HEK293 (cell line): ENCODE measurements at regions not wholly inside any gene's neighbourhood (a gene's known extent, or its start where the extent isn't known, plus 50 kb on each side); places are given as distances from the start of the nearest gene placed in this dataset.

Experiments used
- CTCF ChIA-PET: fragments of 350-600 bp; formaldehyde crosslinking; extraction: SDS; loops from one replicate; lab custom pipeline; 2021; ENCODE audit warnings: antibody characterized with exemption; lab: Yijun Ruan, JAX
- POLR2A ChIA-PET: fragments of 300-600 bp; formaldehyde crosslinking; extraction: SDS; loops from one replicate; lab custom pipeline; 2020; ENCODE audit warnings: antibody characterized with exemption, inconsistent platforms; lab: Yijun Ruan, JAX
- H3K27ac ChIP-seq: fragments of 200-500 bp; sonication (Bioruptor generic); 2 replicates; pipeline ENCODE4 v1.5.1; 2014; ENCODE audit warnings: low read depth, low read length, control low read depth, inconsistent platforms; ENCODE audit errors: extremely low read depth
- H3K36me3 ChIP-seq, 2 experiments: fragments of 200-500 bp in 1 of 2; sonication (Bioruptor generic) in 1 of 2; 1 replicate in 1 of 2; 2 replicates in 1 of 2; pipeline ENCODE4 v1.5.1; 2014 to 2017; ENCODE audit warnings: inconsistent platforms in 2 of 2, low read length in 2 of 2; ENCODE audit not compliant: control insufficient read depth in 2 of 2, insufficient read depth in 1 of 2
- H3K4me1 ChIP-seq: fragments of 200-500 bp; sonication (Bioruptor generic); 2 replicates; pipeline ENCODE4 v1.5.1; 2014; ENCODE audit warnings: mild to moderate bottlenecking, low read length, inconsistent platforms; ENCODE audit not compliant: control insufficient read depth, insufficient read depth
- H3K4me3 ChIP-seq: 2 replicates; pipeline ENCODE4 v1.5.1; 2011; ENCODE audit warnings: low read depth, mild to moderate bottlenecking, control low read depth, low read length, moderate library complexity
- H3K9me3 ChIP-seq: fragments of 200-500 bp; sonication (Bioruptor generic); 2 replicates; pipeline ENCODE4 v1.5.1; 2014; ENCODE audit warnings: low read depth, low read length, inconsistent platforms; ENCODE audit not compliant: control insufficient read depth, insufficient read depth
- ZNF133 ChIP-seq: fragments of 450-650 bp; formaldehyde crosslinking; IDR thresholded peaks from 2 replicates; pipeline ENCODE4 v1.5.1; 2016; ENCODE audit warnings: missing biosample characterization, missing genetic modification characterization
- ZNF211 ChIP-seq: fragments of 450-650 bp; formaldehyde crosslinking; IDR thresholded peaks from 2 replicates; pipeline ENCODE4 v1.5.1; 2016; ENCODE audit warnings: low read depth, missing biosample characterization, missing genetic modification characterization
- ZNF223 ChIP-seq: fragments of 450-650 bp; formaldehyde crosslinking; IDR thresholded peaks from 2 replicates; pipeline ENCODE4 v1.5.1; 2016; ENCODE audit warnings: missing biosample characterization, missing genetic modification characterization
- ZNF600 ChIP-seq: fragments of 450-650 bp; formaldehyde crosslinking; IDR thresholded peaks from 2 replicates; pipeline ENCODE4 v1.5.1; 2016; ENCODE audit warnings: missing biosample characterization, missing genetic modification characterization
- ZXDB ChIP-seq: fragments of 450-650 bp; formaldehyde crosslinking; IDR thresholded peaks from 2 replicates; pipeline ENCODE4 v1.5.1; 2016; ENCODE audit warnings: missing biosample characterization, missing genetic modification characterization
- TF ChIP-seq, protein P1 (sequence below): fragments of 450-650 bp; formaldehyde crosslinking; IDR thresholded peaks from 2 replicates; pipeline ENCODE4 v1.5.1; 2016; ENCODE audit warnings: missing biosample characterization, missing genetic modification characterization
- TF ChIP-seq, protein P2 (sequence below): fragments of 450-650 bp; formaldehyde crosslinking; IDR thresholded peaks from 2 replicates; pipeline ENCODE4 v1.5.1; 2016; ENCODE audit warnings: missing biosample characterization, missing genetic modification characterization
- TF ChIP-seq, protein P3 (sequence below): IDR thresholded peaks from 2 replicates; pipeline ENCODE4 v1.6.1; 2011; ENCODE audit warnings: mild to moderate bottlenecking, low read depth, low read length, borderline replicate concordance

DNA sequence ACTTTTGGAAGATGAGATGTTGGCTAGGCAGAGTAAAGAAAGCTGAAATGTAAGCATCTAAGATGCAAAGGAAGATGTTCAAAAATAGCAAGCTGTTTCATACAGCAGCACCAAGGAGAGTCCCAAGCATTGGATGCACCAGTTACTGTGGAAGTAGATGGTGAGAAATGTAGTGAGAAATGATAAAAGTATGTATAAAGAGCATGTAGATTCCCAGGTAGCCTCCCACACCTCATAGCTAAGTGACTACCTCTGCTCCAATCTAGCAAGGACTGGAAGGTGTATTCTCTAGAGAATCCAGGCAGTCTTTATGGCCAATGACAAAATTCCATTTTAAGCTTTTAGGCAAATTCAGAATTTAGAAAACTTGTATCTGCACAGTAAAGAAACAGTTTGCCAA, 50.9 kb upstream of the C4orf54 start:
- CTCF ChIA-PET, result interaction anchor here (1.0 kb wide), 1 partner anchor 103 kb away, joined by 3 read pairs; no protein-coding TSS in a partner anchor
- no peaks in the 10 kb centered on the region for H3K9me3 ChIP-seq
- POLR2A ChIA-PET, result no interaction called here
- TF ChIP-seq ZNF223 (tag by site-specific recombination) (no peak), ZNF600 (tag by site-specific recombination) (no peak), ZNF211 (tag by site-specific recombination) (no peak), ZXDB (no peak), ZNF133 (tag by site-specific recombination) (no peak)
- TF ChIP-seq, protein P1, sequence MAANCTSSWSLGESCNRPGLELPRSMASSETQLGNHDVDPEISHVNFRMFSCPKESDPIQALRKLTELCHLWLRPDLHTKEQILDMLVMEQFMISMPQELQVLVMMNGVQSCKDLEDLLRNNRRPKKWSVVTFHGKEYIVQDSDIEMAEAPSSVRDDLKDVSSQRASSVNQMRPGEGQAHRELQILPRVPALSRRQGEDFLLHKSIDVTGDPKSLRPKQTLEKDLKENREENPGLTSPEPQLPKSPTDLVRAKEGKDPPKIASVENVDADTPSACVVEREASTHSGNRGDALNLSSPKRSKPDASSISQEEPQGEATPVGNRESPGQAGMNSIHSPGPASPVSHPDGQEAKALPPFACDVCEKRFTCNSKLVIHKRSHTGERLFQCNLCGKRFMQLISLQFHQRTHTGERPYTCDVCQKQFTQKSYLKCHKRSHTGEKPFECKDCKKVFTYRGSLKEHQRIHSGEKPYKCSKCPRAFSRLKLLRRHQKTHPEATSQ, result no peak
- TF ChIP-seq, protein P2, sequence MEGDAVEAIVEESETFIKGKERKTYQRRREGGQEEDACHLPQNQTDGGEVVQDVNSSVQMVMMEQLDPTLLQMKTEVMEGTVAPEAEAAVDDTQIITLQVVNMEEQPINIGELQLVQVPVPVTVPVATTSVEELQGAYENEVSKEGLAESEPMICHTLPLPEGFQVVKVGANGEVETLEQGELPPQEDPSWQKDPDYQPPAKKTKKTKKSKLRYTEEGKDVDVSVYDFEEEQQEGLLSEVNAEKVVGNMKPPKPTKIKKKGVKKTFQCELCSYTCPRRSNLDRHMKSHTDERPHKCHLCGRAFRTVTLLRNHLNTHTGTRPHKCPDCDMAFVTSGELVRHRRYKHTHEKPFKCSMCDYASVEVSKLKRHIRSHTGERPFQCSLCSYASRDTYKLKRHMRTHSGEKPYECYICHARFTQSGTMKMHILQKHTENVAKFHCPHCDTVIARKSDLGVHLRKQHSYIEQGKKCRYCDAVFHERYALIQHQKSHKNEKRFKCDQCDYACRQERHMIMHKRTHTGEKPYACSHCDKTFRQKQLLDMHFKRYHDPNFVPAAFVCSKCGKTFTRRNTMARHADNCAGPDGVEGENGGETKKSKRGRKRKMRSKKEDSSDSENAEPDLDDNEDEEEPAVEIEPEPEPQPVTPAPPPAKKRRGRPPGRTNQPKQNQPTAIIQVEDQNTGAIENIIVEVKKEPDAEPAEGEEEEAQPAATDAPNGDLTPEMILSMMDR (tag by site-specific recombination), result no peak
- TF ChIP-seq, protein P3, sequence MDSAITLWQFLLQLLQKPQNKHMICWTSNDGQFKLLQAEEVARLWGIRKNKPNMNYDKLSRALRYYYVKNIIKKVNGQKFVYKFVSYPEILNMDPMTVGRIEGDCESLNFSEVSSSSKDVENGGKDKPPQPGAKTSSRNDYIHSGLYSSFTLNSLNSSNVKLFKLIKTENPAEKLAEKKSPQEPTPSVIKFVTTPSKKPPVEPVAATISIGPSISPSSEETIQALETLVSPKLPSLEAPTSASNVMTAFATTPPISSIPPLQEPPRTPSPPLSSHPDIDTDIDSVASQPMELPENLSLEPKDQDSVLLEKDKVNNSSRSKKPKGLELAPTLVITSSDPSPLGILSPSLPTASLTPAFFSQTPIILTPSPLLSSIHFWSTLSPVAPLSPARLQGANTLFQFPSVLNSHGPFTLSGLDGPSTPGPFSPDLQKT, result no peak
- TF ChIP-seq, all 188 proteins: peak for 0
- Histone ChIP-seq H3K4me1 (no peaks in the 10 kb centered on the region), H3K36me3 (no peaks in the 10 kb centered on the region), H3K27ac (no peak overlapping the region), H3K4me3 (no peak overlapping the region)
